ENCODE measurements at regions not wholly inside any gene's neighbourhood (a gene's known extent, or its start where the extent isn't known, plus 50 kb on each side); places are given as distances from the start of the nearest gene placed in this dataset.

DNA sequence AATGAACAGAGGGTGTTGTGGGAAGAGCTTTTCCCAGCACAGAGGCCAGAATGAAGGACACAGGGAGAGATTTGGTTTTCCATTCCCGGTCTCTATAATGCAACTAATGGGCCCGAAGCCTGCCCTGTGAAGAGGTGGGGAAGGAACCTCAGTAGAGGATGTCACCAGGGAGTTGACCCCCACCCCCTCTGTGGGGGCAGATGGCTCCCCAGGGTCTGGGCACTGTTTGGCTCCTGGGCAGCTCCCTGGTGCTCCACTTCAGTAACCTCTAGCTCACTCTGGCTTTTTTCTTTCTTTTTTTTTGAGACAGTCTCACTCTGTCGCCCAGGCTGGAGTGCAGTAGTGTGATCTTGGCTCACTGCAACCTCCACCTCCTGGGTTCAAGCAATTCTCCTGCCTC is 109.1 kb upstream of the DLG1 start:
- TF ChIP-seq, protein P1, sequence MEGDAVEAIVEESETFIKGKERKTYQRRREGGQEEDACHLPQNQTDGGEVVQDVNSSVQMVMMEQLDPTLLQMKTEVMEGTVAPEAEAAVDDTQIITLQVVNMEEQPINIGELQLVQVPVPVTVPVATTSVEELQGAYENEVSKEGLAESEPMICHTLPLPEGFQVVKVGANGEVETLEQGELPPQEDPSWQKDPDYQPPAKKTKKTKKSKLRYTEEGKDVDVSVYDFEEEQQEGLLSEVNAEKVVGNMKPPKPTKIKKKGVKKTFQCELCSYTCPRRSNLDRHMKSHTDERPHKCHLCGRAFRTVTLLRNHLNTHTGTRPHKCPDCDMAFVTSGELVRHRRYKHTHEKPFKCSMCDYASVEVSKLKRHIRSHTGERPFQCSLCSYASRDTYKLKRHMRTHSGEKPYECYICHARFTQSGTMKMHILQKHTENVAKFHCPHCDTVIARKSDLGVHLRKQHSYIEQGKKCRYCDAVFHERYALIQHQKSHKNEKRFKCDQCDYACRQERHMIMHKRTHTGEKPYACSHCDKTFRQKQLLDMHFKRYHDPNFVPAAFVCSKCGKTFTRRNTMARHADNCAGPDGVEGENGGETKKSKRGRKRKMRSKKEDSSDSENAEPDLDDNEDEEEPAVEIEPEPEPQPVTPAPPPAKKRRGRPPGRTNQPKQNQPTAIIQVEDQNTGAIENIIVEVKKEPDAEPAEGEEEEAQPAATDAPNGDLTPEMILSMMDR (IDR thresholded peaks at IDR 0.05; ENCODE audit: insufficient read depth in 1 of 2, low read depth in 1 of 2, low read length in 1 of 2, severe bottlenecking in 1 of 2, unreplicated experiment in 1 of 2) = no peak
- H3K27me3 Mint-ChIP-seq (ENCODE audit: insufficient read depth, unreplicated experiment) = no peaks in the 10 kb centered on the region
- DNase-seq = no peak
- no TSS peak for BruUV-seq (replicated peaks)
- no peaks in the 10 kb centered on the region for H3K36me3 Mint-ChIP-seq (ENCODE audit: insufficient read depth, unreplicated experiment)
- H3K27ac Mint-ChIP-seq (ENCODE audit: unreplicated experiment) = no peak overlapping the region
- Histone ChIP-seq H3K36me3 (ENCODE audit: control insufficient read depth, insufficient read depth, low read length) (no peaks in the 10 kb centered on the region), H3K27me3 (replicated peaks; ENCODE audit: control insufficient read depth, insufficient read depth, low read length) (no peaks in the 10 kb centered on the region), H3K9me3 (no peaks in the 10 kb centered on the region), H3K4me3 (ENCODE audit: low read depth, low read length) (no peak overlapping the region), H3K4me1 (no peaks in the 10 kb centered on the region)
- H3K4me3 Mint-ChIP-seq (ENCODE audit: unreplicated experiment) = no peak overlapping the region
- ChIA-PET POLR2A (no interaction called here), CTCF (no interaction called here)
- intact Hi-C loops (cut with micrococcal nuclease; ENCODE audit: unreplicated experiment) = no loop called here
- H3K9me3 Mint-ChIP-seq (ENCODE audit: unreplicated experiment) = peaks cover 10% of the 10 kb centered on the region
- no peaks in the 10 kb centered on the region for H3K4me1 Mint-ChIP-seq (ENCODE audit: low read depth, unreplicated experiment)

GRCh38 chr3:197407053-197407452 is 108.6 kb upstream of the DLG1 start:
- no peaks in the 10 kb centered on the region for H3K36me3 ChIP-seq (ENCODE audit: control insufficient read depth, insufficient read depth, low read length)
- H3K27me3 Mint-ChIP-seq (ENCODE audit: insufficient read depth, unreplicated experiment) = no peaks in the 10 kb centered on the region
- H3K9me3 ChIP-seq = no peaks in the 10 kb centered on the region
- H3K27ac Mint-ChIP-seq (ENCODE audit: unreplicated experiment) = no peak overlapping the region
- H3K4me1 ChIP-seq = no peaks in the 10 kb centered on the region
- no peaks in the 10 kb centered on the region for H3K36me3 Mint-ChIP-seq (ENCODE audit: insufficient read depth, unreplicated experiment)
- DNase-seq = no peak
- no TSS peak for BruUV-seq (replicated peaks)
- TF ChIP-seq, protein P1 (IDR thresholded peaks at IDR 0.05; ENCODE audit: insufficient read depth in 1 of 2, low read depth in 1 of 2, low read length in 1 of 2, severe bottlenecking in 1 of 2, unreplicated experiment in 1 of 2) = no peak
- no peak overlapping the region for H3K4me3 Mint-ChIP-seq (ENCODE audit: unreplicated experiment)
- ChIA-PET POLR2A (no interaction called here), CTCF (no interaction called here)
- no peaks in the 10 kb centered on the region for H3K27me3 ChIP-seq (replicated peaks; ENCODE audit: control insufficient read depth, insufficient read depth, low read length)
- no peak overlapping the region for H3K4me3 ChIP-seq (ENCODE audit: low read depth, low read length)
- H3K4me1 Mint-ChIP-seq (ENCODE audit: low read depth, unreplicated experiment) = no peaks in the 10 kb centered on the region
- intact Hi-C loops (cut with micrococcal nuclease; ENCODE audit: unreplicated experiment) = no loop called here
- H3K9me3 Mint-ChIP-seq (ENCODE audit: unreplicated experiment) = peaks cover 9% of the 10 kb centered on the region

DNA sequence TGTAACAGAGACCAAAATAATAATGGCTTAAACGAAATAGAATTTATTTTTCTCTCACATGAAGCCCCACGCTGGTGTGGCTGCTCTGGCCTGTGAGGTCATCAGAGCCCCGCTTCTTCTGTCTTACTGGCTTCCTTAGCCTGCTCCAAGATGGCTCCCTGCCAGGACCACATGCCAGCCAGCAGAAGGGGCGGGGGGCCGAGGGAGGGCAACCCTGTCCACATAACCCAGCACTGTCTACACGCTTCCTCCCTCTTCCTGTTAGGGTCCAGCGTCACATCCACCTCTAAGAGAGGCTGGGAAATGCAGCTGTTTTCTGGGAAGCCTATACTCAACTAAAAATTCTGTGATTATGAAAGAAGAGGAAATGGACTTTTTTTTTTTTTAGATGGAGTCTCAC is 107.9 kb upstream of the DLG1 start:
- CTCF ChIA-PET = interaction anchor here (0.7 kb wide), 1 partner anchor 12 kb away, joined by 3 read pairs; no protein-coding TSS in a partner anchor
- H3K9me3 ChIP-seq = no peaks in the 10 kb centered on the region
- TF ChIP-seq, protein P1 (IDR thresholded peaks at IDR 0.05; ENCODE audit: insufficient read depth in 1 of 2, low read depth in 1 of 2, low read length in 1 of 2, severe bottlenecking in 1 of 2, unreplicated experiment in 1 of 2) = no peak
- POLR2A ChIA-PET = no interaction called here
- peaks cover 7% of the 10 kb centered on the region for H3K9me3 Mint-ChIP-seq (ENCODE audit: unreplicated experiment)
- H3K4me3 ChIP-seq (ENCODE audit: low read depth, low read length) = no peak overlapping the region
- intact Hi-C loops (cut with micrococcal nuclease; ENCODE audit: unreplicated experiment) = no loop called here
- no peaks in the 10 kb centered on the region for H3K27me3 Mint-ChIP-seq (ENCODE audit: insufficient read depth, unreplicated experiment)
- no peaks in the 10 kb centered on the region for H3K4me1 Mint-ChIP-seq (ENCODE audit: low read depth, unreplicated experiment)
- no peaks in the 10 kb centered on the region for H3K27me3 ChIP-seq (replicated peaks; ENCODE audit: control insufficient read depth, insufficient read depth, low read length)
- no peaks in the 10 kb centered on the region for H3K36me3 ChIP-seq (ENCODE audit: control insufficient read depth, insufficient read depth, low read length)
- H3K4me3 Mint-ChIP-seq (ENCODE audit: unreplicated experiment) = no peak overlapping the region
- no TSS peak for BruUV-seq (replicated peaks)
- no peak for DNase-seq
- no peak overlapping the region for H3K27ac Mint-ChIP-seq (ENCODE audit: unreplicated experiment)
- no peaks in the 10 kb centered on the region for H3K4me1 ChIP-seq
- no peaks in the 10 kb centered on the region for H3K36me3 Mint-ChIP-seq (ENCODE audit: insufficient read depth, unreplicated experiment)

Data from Caco-2 (cell line).